ENCODE measurements at regions not wholly inside any gene's neighbourhood (a gene's known extent, or its start where the extent isn't known, plus 50 kb on each side); places are given as distances from the start of the nearest gene placed in this dataset.

- dilution Hi-C loops (cut with MboI; ENCODE audit: extremely low pct_ligation_motif_present, low sequenced_read_pairs) (no loop called here), intact Hi-C loops (cut with micrococcal nuclease) (no loop called here)
- Histone ChIP-seq H2AFZ (ENCODE audit: low read depth, low read length) (no peak overlapping the region), H3K4me1 (ENCODE audit: control insufficient read depth, extremely low read depth, insufficient read depth, low read length) (no peaks in the 10 kb centered on the region), H3K9me3 (replicated peaks; ENCODE audit: control insufficient read depth, insufficient read depth, low read length) (no peaks in the 10 kb centered on the region), H3K27me3 (ENCODE audit: control insufficient read depth in 2 of 2, insufficient read depth in 2 of 2, low read length in 2 of 2) (no peaks in the 10 kb centered on the region), H3K27ac (ENCODE audit: insufficient read depth, low read depth, low read length) (no peak overlapping the region), H3K79me2 (ENCODE audit: control insufficient read depth, insufficient read depth, low read length) (no peaks in the 10 kb centered on the region), H3K9me1 (replicated peaks; ENCODE audit: control insufficient read depth, extremely low read depth, insufficient read depth, low read length) (no peaks in the 10 kb centered on the region), H3K36me3 (ENCODE audit: control insufficient read depth in 2 of 2, extremely low read depth in 1 of 2, insufficient read depth in 2 of 2, low read length in 2 of 2) (no peaks in the 10 kb centered on the region), H4K20me1 (replicated peaks; ENCODE audit: control insufficient read depth, extremely low read depth, insufficient read depth, low read length) (no peaks in the 10 kb centered on the region), H3K4me2 (ENCODE audit: insufficient read depth, low read length) (no peak overlapping the region), H3K4me3 (replicated peaks in 1 of 3; ENCODE audit: insufficient read depth in 1 of 3, low read depth in 1 of 3, low read length in 3 of 3) (no peak overlapping the region), H3K9ac (replicated peaks; ENCODE audit: extremely low read depth, insufficient read depth, low read length) (no peak overlapping the region)
- no peak for TF ChIP-seq POLR2AphosphoS5 (IDR thresholded peaks at IDR 0.05; ENCODE audit: insufficient read depth, low read depth, low read length)
- no peak for TF ChIP-seq GATA2 (IDR thresholded peaks at IDR 0.05; ENCODE audit: insufficient read depth, insufficient read length, low read depth, low read length)
- no TSS peak for BruUV-seq (replicated peaks)
- DNase-seq (ENCODE audit: low read depth, low spot score): no peak
- CTCF ChIA-PET: interaction anchor here (1.1 to 2.9 kb wide), 6 partner anchors 19 to 192 kb away, joined by 3 to 24 read pairs (median 3); no protein-coding TSS in a partner anchor
- no peak for FAIRE-seq
- POLR2A ChIA-PET: no interaction called here
Observed at GRCh38 chr4:176963121-176963520, 170.4 kb upstream of the VEGFC start.

- intact Hi-C loops (cut with micrococcal nuclease) (no loop called here), dilution Hi-C loops (cut with MboI; ENCODE audit: extremely low pct_ligation_motif_present, low sequenced_read_pairs) (no loop called here)
- no peak for FAIRE-seq
- no peaks in the 10 kb centered on the region for H3K36me3 ChIP-seq (ENCODE audit: control insufficient read depth in 2 of 2, extremely low read depth in 1 of 2, insufficient read depth in 2 of 2, low read length in 2 of 2)
- no peak for TF ChIP-seq MYC (IDR thresholded peaks at IDR 0.05; ENCODE audit: low read depth, low read length)
- peak; percentile 12 to 16 for TF ChIP-seq CTCF (IDR thresholded peaks at IDR 0.05; ENCODE audit: extremely low read depth in 1 of 2, insufficient read depth in 1 of 2, low read depth in 1 of 2, low read length in 2 of 2)
- H3K9me1 ChIP-seq (replicated peaks; ENCODE audit: control insufficient read depth, extremely low read depth, insufficient read depth, low read length): no peaks in the 10 kb centered on the region
- H3K4me2 ChIP-seq (ENCODE audit: insufficient read depth, low read length): no peak overlapping the region
- H3K4me1 ChIP-seq (ENCODE audit: control insufficient read depth, extremely low read depth, insufficient read depth, low read length): no peaks in the 10 kb centered on the region
- BruUV-seq (replicated peaks): no TSS peak
- H3K27ac ChIP-seq (ENCODE audit: insufficient read depth, low read depth, low read length): no peak overlapping the region
- H3K27me3 ChIP-seq (ENCODE audit: control insufficient read depth in 2 of 2, insufficient read depth in 2 of 2, low read length in 2 of 2): no peaks in the 10 kb centered on the region
- ChIA-PET POLR2A (no interaction called here), CTCF (interaction anchor here (1.0 to 2.9 kb wide), 7 partner anchors 19 to 193 kb away, joined by 3 to 24 read pairs (median 3); no protein-coding TSS in a partner anchor)
- H3K79me2 ChIP-seq (ENCODE audit: control insufficient read depth, insufficient read depth, low read length): no peaks in the 10 kb centered on the region
- no peak overlapping the region for H3K9ac ChIP-seq (replicated peaks; ENCODE audit: extremely low read depth, insufficient read depth, low read length)
- DNase-seq (ENCODE audit: low read depth, low spot score): no peak
- no peak overlapping the region for H2AFZ ChIP-seq (ENCODE audit: low read depth, low read length)
- no peaks in the 10 kb centered on the region for H3K9me3 ChIP-seq (replicated peaks; ENCODE audit: control insufficient read depth, insufficient read depth, low read length)
- H4K20me1 ChIP-seq (replicated peaks; ENCODE audit: control insufficient read depth, extremely low read depth, insufficient read depth, low read length): no peaks in the 10 kb centered on the region
- no peak overlapping the region for H3K4me3 ChIP-seq (replicated peaks in 1 of 3; ENCODE audit: insufficient read depth in 1 of 3, low read depth in 1 of 3, low read length in 3 of 3)
Observed at GRCh38 chr4:176964116-176964691, 171.5 kb upstream of the VEGFC start.
